GM23248 (cell line): ENCODE measurements at regions not wholly inside any gene's neighbourhood (a gene's known extent, or its start where the extent isn't known, plus 50 kb on each side); places are given as distances from the start of the nearest gene placed in this dataset.

Source experiments
- EZH2 ChIP-seq: fragments of 200-600 bp; sonication (generic); IDR thresholded peaks from 2 replicates; pipeline ENCODE4 v1.6.1; 2018; ENCODE audit warnings: antibody characterized with exemption, mild to moderate bottlenecking; ENCODE audit not compliant: insufficient read depth, poor library complexity, severe bottlenecking
- EZH2phosphoT487 ChIP-seq: fragments of 200-600 bp; sonication (generic); IDR thresholded peaks from 2 replicates; pipeline ENCODE4 v1.6.1; 2018; ENCODE audit warnings: antibody characterized with exemption, moderate library complexity, mild to moderate bottlenecking, low read depth; ENCODE audit not compliant: insufficient read depth

DNA sequence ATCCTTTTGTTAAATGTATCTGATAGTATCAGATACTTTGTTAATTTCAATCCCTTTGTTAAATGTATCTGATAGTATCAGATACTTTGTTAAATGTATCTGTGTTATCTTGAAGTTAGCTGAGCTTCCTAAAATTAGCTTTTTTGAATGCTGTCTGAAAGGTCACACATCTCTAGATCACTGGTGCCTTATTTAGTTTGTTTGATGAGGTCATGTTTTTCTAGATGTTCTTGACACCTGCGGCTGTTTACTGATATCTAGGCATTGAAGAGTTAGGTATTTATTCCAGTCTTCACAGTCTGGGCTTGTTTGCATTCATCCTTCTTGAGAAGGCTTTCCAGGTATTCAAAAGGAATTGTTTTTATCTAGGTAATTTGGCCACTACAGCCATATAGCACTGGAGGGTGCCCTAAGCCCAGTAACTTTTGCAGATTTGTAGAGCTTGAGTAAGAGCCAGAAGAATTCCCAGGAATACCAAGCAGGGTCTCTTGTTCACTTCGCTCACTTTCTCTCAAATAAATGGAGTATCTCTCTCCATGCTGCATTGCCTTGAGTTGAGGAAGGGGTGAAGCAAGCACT lies 435.4 kb upstream of the GRAMD2B start:
- TF ChIP-seq EZH2 = no peak
- no peak for TF ChIP-seq EZH2phosphoT487
